Kidney glomerular epithelial cell (primary cell): ENCODE measurements at regions not wholly inside any gene's neighbourhood (a gene's known extent, or its start where the extent isn't known, plus 50 kb on each side); places are given as distances from the start of the nearest gene placed in this dataset.
A peak's percentile ranks its signal among the peaks of the same experiment; 100 is the strongest.
"Not testable (repeated sequence)": the region's sequence is repeated elsewhere in the genome, so short reads cannot be mapped to it uniquely, and the experiment has no call there.

Source experiments
- DNase-seq: peaks from one replicate; lab custom pipeline; 2025; lab: John Stamatoyannopoulos, UW

DNA sequence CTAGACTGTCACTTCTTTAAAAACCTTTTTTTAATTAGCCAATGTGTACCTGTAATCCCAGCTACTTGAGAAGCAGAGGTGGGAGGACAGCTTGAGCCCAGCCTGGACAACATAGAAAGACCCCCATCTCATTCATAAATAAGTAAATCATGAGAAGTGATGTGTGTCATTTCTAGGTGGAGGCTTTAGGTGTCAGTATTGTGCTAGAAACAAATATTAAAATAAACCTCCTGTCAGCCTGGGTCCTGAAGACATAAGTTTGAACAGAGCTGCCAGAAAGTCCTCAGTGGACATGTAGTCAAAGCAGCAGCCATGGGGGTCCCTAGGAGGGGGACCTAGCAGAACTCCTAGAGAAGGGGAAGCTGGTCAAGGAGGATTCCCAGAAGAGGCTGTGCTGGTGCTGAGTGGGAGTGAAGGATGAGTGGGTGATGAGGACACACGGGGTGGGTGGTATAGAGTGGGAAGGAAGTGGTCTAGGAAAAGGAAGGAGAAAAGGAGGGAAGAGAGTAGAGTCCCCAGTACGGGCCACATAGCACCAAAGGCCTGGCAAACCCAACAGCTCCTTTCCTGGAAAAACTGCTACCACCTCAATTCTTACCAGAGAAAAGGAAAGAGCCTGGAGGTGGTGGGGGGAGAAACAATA, 316.6 kb upstream of the NCKAP5 start:
- DNase-seq, result peak; percentile 47

DNA sequence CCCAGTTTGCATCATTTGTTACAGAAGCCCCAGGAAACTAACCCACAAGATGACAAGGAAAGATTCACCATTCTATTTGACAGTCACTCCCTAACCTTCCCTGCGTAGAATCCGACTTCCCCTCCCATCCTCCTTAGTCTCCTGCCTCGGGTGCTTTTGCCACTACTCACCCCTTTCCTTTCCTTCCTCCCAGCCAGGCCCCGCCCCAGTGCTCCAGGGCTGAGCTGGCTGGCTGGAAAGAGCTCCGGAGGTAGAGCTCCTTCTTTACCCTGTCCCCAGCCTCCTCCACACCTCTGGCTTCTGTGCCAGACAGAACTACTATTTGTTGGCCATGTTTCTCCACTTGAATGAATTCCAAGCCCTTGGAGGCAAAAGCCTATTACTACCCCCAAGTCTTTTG, 317.6 kb upstream of the NCKAP5 start:
- peak; percentile 34 for DNase-seq

DNA sequence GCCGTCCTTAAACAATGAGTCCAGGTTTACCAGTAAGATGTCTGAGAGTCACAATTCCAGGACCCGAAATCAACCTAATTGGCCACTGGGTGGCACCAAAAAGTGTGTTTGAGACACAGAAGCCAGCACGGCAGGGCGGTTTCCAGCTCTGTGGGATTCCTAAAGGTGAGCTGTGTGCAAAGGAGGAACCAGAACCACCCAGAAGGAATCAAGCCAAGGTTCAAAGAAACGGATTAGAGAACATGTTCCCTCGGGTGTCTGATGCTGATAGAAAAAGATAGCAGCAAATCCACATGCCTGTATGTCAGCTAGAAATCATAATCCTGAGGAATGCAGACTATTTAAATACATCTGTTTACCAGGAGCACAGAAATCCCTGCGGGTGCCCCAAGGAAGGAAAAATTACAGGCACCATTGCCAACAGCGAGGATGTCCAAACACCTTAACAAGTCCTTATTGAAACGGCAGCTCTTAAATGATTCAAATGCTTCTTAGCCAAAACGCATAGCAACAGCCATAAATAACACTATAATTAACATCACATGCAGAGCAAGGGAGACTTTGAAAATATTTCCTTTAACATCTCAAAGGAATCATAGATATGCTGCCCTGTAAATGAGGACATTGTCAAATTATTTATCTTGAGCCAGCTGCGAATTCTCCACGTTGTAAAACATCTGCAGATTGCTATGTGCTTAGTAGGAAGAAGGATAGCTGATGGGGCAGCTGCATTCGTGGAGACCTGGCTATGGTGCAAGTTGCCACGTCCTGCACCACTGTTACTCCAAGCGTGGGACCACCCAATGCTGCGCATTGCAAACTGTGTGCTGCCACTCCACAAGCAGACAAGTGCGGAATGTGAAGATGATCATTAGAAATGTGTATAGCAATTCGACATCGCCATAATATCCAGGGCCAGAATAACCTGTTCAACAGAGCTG, 318.7 kb upstream of the NCKAP5 start:
- DNase-seq, result peak; percentile 78

DNA sequence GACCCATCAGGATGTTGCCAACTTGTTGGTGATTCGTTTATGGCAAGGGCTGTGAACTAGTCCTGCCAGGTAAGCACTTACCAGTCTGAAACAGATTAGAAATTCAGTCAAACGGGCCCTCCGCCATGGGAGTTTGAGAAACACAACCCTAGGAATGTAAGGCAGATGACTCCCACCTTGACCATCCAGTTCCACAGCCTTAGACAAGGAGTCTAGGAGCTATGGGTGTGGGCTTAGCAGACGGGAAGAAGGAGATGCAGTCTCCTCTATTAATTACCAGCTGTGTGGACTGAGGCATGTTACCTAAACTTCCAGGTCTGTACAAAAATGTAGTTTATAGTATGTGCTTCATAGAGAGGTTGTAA, 319.4 kb upstream of the NCKAP5 start:
- DNase-seq, result no peak

DNA sequence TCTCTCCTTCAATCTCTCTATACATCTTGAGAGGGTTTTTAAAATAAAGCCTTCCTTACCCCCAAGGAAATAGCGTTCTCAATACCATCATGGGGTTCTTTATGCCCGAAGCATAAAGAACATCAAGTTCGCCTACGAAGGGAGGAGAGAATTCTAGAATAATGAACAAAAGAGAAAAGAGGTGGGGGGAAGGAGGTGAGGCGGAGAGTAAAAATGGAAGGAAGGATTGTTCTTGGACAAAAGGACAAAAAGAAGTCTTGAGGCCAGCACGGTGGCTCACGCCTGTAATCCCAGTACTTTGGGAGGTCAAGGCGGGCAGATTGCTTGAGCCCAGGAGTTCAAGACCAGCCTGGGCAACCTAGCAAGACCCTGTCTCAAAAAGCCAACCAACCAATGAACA, 319.8 kb upstream of the NCKAP5 start:
- no peak for DNase-seq

DNA sequence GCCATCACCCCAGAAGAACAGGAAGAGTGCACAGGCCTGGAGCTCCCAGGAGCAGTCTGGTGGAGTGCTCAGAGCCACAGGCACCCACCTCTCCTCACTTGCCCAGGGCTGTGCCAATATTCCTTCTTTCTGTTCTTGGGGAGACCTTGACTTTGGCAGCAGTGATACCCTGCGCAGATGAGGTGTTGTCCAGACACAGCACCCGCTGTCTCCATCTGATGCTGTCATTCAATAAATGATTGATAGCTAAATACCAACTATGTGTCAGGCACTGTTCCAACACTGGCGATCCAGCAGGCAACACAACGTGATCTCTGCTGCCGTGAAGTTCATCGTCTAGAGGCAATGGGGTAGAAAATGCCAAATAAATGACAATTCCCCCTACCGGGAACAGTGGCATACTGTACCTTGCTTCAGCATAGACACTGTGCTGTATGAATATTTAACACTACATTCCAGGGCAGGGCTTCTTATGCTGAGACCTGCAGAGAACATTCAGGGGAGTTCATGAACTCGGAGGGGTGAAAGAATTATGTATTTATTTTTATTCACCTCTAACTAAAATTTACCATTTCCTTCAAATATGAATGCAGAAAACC, 320.5 kb upstream of the NCKAP5 start:
- DNase-seq, result no peak

DNA sequence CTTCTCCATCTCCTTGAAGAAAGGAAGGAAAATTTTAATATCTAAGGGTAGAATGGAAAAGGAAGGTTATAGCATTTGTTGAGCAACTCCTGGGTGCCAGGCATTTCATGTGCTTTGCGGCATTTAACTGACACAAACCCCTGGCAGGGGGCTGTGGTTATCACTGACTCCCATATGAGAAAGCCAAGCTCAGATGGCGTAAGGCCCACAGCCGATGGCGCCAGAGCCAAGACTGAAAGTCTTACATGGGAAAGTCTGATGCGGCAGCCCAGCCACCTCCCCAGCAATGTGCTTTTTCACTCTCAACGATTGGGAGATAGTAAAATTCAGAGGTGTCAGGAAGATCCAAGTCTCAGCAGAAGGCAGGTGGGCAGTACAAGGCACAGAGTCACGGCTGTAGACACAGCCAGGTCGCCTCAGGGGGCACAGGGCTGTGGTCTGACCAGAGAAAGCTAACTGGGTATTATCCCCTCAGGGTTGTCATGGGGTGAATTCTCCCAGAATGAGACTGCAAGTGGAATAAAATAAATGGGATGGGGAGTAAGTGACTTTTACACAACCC, 324.2 kb upstream of the NCKAP5 start:
- DNase-seq, result no peak

DNA sequence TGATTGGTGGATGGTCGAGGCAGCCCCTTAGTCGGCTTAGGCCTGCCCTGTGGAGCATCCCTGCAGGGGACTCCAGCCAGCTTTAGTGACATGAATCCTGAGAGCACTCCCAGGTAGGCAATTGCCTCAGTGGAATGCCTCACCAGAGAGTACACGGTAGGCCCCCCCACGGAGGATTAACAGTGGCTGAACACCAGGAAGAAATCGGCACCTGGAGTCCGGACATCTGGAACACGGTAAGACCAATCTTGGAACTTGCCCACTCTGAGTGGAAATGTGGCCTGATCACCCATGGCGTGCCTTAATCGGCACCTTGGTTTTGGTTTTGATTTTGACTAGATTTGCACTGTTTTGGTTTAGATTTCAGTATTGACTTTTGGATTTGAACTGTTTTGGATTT, 326.2 kb upstream of the NCKAP5 start:
- no peak for DNase-seq

DNA sequence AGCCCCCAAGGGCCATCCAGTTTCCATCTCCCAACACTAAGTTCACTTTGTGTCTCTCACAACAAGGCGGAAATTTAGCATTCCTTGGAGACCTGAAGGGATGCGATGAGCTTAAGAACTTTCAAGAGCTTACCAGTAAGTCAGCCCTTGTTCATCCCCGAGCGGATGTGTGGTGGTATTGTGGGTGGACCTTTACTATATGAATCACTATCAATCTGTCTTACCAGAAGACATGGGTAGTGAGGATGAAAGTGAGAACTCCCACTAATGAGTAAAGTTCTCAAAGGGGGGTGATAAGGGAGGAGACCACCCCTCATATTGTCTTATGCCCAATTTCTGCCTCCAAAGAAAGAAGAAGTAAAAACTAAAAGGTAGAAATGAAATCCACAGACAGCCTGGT, 329.6 kb upstream of the NCKAP5 start:
- not testable (repeated sequence) for DNase-seq

DNA sequence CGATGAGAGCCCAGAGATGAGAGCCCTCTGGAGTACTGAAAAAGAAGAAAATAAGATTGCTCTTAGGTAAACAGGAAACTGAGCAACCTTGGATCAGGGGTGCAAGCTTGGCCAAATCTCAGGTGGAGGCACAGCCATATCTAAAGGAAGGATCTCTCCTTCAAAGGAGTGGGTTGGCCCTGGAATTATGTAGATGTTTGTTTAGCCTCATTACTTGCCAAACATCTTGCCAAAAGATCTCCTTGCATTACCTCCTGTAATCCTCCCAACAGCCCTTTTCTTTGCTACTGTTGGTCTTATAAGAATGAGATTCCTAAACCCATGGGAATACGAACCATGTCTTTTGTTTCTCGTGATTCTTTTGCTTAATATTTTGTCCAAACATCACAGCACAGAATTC, 332.6 kb upstream of the NCKAP5 start:
- DNase-seq, result no peak

DNA sequence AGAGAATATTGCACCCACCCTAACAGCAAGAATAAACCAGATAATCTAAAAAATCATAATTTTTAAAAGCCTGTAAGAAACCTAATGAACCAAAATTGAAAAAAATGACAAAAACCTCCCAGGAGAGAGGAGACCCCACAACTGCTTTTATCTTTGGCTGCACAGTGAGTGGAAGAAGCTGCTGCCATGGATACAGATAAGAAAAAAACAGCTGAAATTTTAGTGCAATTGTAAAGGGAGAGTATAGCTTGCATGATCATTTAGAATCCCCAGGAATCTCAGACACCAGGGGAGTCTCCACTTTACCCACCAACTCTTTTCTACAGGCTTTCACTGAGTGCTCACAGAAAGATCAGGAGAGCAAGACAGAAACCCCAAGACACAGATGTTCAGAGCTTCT, 338.1 kb upstream of the NCKAP5 start:
- DNase-seq, result no peak

DNA sequence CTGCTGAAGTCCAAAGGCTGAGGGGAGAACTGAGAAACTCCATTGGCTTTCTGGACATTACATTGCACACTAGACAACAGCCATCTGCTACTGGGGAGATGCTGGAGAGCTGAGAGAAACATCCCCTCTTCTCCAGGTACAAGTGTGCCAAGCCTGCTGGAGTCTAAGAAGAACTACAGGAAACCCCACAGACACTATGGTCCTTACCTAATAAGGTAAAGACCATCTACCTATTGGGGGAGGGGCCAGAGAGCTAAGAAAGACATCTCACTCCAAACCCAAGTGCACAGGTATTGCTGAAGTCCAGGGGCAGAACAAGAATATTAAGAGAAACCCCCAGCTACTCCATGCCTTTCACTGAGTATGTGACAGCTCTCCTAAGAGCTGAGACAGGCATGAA, 338.7 kb upstream of the NCKAP5 start:
- no peak for DNase-seq

DNA sequence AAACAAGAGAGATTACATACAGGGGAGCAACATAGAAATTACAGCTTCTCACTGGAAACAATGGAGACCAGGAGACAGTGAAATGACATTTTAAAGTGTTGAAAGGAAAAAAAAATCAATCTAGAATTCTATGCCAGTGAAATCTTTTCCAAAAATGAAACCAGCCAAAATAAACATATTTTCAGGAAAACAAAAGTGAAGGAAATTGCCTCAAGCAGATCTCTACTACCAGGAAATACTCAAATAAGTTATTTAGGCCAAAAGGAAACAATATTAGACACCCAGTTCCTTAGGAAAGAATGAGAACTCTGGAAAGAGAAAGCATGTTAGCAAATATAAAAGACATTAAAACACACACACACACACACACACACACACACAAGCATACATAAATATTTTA, 339.9 kb upstream of the NCKAP5 start:
- no peak for DNase-seq

DNA sequence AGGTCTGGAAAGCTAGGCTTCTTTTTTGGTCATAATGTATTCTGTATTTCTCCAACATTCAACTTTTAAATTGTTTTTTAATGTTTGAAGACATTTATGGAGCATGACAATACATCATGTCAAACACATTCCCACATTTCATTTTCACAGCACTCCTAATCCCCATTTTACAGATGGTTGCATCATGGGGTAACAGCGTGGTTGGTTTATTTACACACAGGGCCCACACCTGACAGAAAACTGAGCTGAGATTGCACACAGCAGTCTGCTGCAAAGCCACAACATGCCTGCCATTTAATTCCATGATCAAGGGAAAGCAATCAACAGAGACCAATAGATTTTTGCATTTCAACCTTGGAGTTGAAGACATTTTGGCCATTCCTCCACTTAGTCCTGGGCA, 335.7 kb upstream of the MGAT5 start:
- DNase-seq, result no peak

DNA sequence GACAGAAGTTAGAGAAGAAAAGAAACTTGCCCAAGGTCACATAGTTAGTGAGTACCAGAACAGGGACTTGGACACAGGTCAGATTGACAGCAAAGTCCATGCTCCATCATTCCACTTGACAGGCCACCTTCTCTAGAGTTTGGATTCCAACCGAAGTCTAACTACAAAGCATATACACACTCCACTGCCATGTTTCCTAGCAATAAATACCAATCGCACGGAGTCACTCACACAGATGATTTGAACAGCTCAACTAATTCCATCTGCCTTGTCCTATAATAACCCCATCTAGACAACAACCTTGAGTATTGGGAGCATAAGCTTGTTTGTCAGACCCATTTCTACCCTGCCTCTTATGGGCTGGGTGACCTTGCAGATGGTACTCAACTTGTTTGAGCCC, 334.6 kb upstream of the MGAT5 start:
- no peak for DNase-seq

DNA sequence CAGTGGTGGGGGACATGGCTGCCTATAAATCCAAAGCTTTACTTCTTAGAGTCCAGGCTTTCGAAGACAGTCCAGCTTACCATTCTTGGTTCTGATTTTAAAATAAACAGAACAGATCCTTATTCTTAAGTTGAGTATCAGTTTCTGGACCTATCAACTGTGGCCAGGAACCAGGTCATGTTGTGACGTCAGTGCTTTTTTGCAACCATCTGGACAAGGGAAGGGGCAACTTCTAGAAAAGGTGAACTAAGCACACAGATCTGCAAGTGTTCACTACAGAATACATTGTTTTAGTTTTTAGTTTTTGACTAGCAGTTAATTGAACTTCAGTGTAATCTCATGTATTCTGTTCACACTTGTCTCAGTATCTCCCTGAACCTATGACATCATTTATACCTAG, 326.0 kb upstream of the MGAT5 start:
- DNase-seq, result no peak

DNA sequence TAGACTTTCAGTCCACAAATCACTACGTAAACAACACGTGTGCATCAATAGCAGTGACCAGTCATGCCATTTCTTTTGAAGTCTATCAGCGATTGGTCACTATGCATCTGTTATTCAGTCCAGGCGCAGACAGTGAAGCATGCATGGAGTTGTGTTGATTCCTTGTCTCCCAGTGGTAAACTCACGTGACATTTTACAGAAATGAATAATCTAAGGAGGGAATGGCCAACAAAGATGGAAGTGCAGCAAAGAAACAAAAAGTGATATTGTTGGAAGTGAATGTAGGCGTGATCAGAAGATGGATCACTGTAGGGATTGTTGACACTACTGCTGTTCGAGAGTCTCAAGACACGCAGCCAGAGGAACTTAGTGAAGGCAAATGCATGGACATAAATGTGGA, 317.8 kb upstream of the MGAT5 start:
- no peak for DNase-seq

DNA sequence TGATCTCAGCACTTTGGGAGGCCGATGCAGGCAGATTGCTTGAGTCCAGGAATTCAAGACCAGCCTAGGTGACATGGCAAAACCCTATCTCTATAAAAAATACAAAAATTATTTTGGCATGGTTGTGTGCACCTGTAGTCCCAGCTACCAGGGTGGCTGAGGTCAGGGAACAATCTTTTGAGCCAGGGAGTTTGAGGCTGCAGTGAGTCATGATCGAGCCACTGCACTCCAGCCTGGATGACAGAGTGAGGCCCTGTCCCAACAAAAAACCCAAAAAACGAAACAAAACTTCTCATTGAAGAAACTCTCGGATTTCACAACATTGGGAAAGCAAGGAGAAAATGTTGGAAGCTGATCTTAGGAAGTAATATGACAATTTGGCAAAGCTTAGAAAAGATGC, 317.3 kb upstream of the MGAT5 start:
- DNase-seq, result no peak

DNA sequence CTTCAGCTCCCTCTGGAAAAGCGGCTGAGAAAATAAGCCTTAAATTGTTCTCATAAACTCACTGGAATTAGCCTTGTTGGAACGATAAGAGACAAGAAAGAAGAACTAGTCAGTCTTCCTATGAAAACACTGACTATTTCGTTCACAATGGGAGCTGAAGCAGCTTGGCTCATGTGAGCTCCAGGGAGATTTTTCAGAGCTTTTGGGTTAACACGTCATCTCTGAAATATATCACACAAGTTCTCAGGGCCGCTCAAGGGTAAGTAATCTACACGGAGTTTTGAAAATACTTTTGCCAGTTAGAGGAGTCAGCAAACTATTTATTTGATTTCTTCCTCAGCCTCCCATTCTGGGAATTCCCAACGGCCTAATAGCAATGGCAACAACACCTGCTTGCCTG, 316.2 kb upstream of the MGAT5 start:
- no peak for DNase-seq

DNA sequence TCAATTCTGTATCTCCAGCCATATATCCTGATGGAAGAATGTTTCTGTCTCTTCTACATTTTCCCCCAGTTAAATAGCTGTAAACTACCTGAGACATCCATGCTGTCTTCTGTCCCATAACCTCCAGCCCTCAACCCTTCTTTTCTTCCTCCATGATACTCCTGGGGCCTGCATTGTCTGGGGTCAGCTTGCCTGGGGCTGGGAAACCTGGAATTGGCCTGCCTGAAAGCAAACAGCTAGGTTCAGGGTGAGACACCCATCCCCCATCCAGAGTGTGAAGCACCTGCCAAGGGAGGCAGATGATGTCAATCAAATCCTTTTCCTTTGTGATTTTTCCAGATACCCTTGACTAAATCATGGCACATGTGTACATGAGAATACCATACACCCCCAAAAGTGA, 313.7 kb upstream of the MGAT5 start:
- no peak for DNase-seq

DNA sequence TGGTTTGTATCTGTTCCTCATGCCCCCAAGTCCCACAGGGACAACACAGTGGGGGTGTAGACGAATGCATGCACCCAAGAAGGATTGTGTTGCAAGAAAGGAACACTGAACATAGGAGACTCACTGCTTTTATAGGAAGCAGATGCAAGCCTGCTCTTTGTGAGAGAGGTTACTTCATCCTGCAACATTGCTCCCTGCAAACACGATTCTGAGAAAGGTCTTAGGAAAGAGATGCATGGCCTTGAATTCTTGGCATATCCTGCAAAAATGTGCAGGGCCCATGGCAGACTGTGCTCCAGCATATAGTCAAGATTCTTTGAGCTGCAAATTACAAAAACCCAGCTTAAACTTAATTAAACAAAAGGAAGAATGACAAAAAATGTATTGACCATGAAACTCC, 312.2 kb upstream of the MGAT5 start:
- no peak for DNase-seq

DNA sequence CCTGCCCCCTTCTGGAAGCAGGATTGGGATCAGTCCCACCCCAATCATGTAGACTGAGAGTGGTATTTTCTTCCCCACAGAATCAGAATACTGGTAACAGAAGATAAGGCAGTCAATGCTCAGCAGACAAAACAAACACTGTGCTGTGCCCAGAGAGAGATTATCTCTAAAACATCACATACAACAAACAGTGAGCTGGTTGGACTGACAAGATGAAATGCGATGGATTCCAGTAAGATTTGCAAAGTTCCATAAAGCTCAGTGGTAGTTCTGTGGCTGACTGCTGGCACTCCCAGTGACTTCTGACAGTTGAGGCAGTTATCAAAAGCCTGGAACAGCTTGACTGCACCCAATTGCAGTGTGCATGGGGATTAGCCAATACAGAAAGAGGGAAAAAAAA, 311.5 kb upstream of the MGAT5 start:
- no peak for DNase-seq

DNA sequence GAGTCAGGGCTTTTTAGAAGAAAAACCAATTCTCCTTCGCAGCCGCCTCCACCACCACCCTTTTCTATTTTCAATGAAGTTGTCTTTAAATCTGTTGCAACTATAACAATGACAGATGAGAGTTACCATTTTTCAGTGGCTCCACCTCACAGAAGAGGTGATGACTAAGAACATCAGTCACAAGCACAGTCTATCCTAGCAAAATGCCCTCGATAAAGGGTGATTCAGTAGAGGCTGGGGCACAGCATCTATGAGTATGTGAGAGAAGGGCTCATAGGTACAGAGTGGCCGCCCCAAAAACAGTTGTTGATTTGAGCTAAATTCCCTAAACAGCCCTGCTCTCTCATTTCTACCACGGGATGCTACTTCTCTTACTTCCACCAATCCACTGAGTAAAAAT, 310.8 kb upstream of the MGAT5 start:
- DNase-seq, result no peak
